Parathyroid adenoma (tissue), 2 donors: ENCODE measurements at regions not wholly inside any gene's neighbourhood (a gene's known extent, or its start where the extent isn't known, plus 50 kb on each side); places are given as distances from the start of the nearest gene placed in this dataset.

Experiments used
- H2AFZ ChIP-seq: fragments of 300-600 bp; sonication (generic); one replicate; pipeline ENCODE4 v1.7.0; 2017; ENCODE audit warnings: antibody characterized with exemption, mild to moderate bottlenecking
- H3K27ac ChIP-seq: fragments of 300-600 bp; sonication (generic); one replicate; pipeline ENCODE4 v1.7.0; 2017
- H3K27me3 ChIP-seq: fragments of 300-600 bp; sonication (generic); one replicate; pipeline ENCODE4 v1.7.0; 2017; ENCODE audit warnings: low read length; ENCODE audit not compliant: control insufficient read depth, insufficient read depth
- H3K36me3 ChIP-seq: fragments of 300-600 bp; sonication (generic); one replicate; pipeline ENCODE4 v1.7.0; 2017; ENCODE audit warnings: low read length; ENCODE audit not compliant: control insufficient read depth, insufficient read depth
- H3K4me1 ChIP-seq: fragments of 300-600 bp; sonication (generic); one replicate; pipeline ENCODE4 v1.7.0; 2017; ENCODE audit warnings: control low read depth
- H3K4me2 ChIP-seq: fragments of 300-600 bp; sonication (generic); one replicate; pipeline ENCODE4 v1.7.0; 2017; ENCODE audit warnings: low read length
- H3K4me3 ChIP-seq: fragments of 300-600 bp; sonication (generic); one replicate; pipeline ENCODE4 v1.7.0; 2017; ENCODE audit warnings: low read depth, low read length
- H3K79me2 ChIP-seq: fragments of 300-600 bp; sonication (generic); one replicate; pipeline ENCODE4 v1.7.0; 2017; ENCODE audit warnings: control low read depth
- H3K9ac ChIP-seq: fragments of 300-600 bp; sonication (generic); one replicate; pipeline ENCODE4 v1.7.0; 2017; ENCODE audit warnings: mild to moderate bottlenecking
- H3K9me3 ChIP-seq: fragments of 300-600 bp; sonication (generic); one replicate; pipeline ENCODE4 v1.7.0; 2017; ENCODE audit warnings: low read length; ENCODE audit not compliant: control insufficient read depth
- CTCF ChIP-seq: fragments of 300-600 bp; sonication (generic); IDR thresholded peaks from one replicate; pipeline ENCODE4 v1.7.0; 2017; ENCODE audit warnings: antibody characterized with exemption, mild to moderate bottlenecking
- donor health status: primary hyperparathyroidism.

GRCh38 chr11:71372693-71373657, 75.2 kb downstream of the DHCR7 start:
- no peaks in the 10 kb centered on the region for H3K9me3 ChIP-seq
- H3K36me3 ChIP-seq, result no peaks in the 10 kb centered on the region
- H3K4me2 ChIP-seq, result no peak overlapping the region
- no peak for TF ChIP-seq CTCF
- no peak overlapping the region for H2AFZ ChIP-seq
- no peak overlapping the region for H3K9ac ChIP-seq
- H3K27me3 ChIP-seq, result no peaks in the 10 kb centered on the region
- H3K4me3 ChIP-seq, result no peak overlapping the region
- no peaks in the 10 kb centered on the region for H3K79me2 ChIP-seq
- no peaks in the 10 kb centered on the region for H3K4me1 ChIP-seq
- no peak overlapping the region for H3K27ac ChIP-seq

GRCh38 chr11:71371674-71372069, 76.5 kb downstream of the DHCR7 start:
- H2AFZ ChIP-seq, result no peak overlapping the region
- no peaks in the 10 kb centered on the region for H3K79me2 ChIP-seq
- no peak overlapping the region for H3K4me3 ChIP-seq
- no peak overlapping the region for H3K4me2 ChIP-seq
- H3K36me3 ChIP-seq, result no peaks in the 10 kb centered on the region
- H3K27ac ChIP-seq, result no peak overlapping the region
- H3K9ac ChIP-seq, result no peak overlapping the region
- H3K4me1 ChIP-seq, result no peaks in the 10 kb centered on the region
- H3K27me3 ChIP-seq, result no peaks in the 10 kb centered on the region
- no peaks in the 10 kb centered on the region for H3K9me3 ChIP-seq
- no peak for TF ChIP-seq CTCF

- H3K4me2 ChIP-seq, result no peak overlapping the region
- H3K9me3 ChIP-seq, result no peaks in the 10 kb centered on the region
- H3K4me3 ChIP-seq, result no peak overlapping the region
- no peak for TF ChIP-seq CTCF
- H2AFZ ChIP-seq, result no peak overlapping the region
- no peaks in the 10 kb centered on the region for H3K27me3 ChIP-seq
- H3K9ac ChIP-seq, result no peak overlapping the region
- no peaks in the 10 kb centered on the region for H3K4me1 ChIP-seq
- no peak overlapping the region for H3K27ac ChIP-seq
- H3K79me2 ChIP-seq, result no peaks in the 10 kb centered on the region
- no peaks in the 10 kb centered on the region for H3K36me3 ChIP-seq
Measured at GRCh38 chr11:71370895-71371673, 77.1 kb downstream of the DHCR7 start.

- no peaks in the 10 kb centered on the region for H3K27me3 ChIP-seq
- no peak for TF ChIP-seq CTCF
- no peak overlapping the region for H3K4me2 ChIP-seq
- no peak overlapping the region for H3K27ac ChIP-seq
- no peaks in the 10 kb centered on the region for H3K4me1 ChIP-seq
- no peak overlapping the region for H2AFZ ChIP-seq
- H3K79me2 ChIP-seq, result no peaks in the 10 kb centered on the region
- no peaks in the 10 kb centered on the region for H3K9me3 ChIP-seq
- H3K4me3 ChIP-seq, result no peak overlapping the region
- H3K9ac ChIP-seq, result no peak overlapping the region
- H3K36me3 ChIP-seq, result no peaks in the 10 kb centered on the region
Measured at GRCh38 chr11:71370020-71370747, 78.0 kb downstream of the DHCR7 start.
